Caco-2 (cell line): ENCODE measurements at regions not wholly inside any gene's neighbourhood (a gene's known extent, or its start where the extent isn't known, plus 50 kb on each side); places are given as distances from the start of the nearest gene placed in this dataset.

Source experiments
- BruUV-seq: library from RNA; stranded (reverse); fragments of 400-500 nt; replicated peaks from 2 replicates; lab custom pipeline; 2021; lab: Mats Ljungman, UMichigan
- CTCF ChIA-PET: fragments of 300-600 bp; sonication (Branson Sonifier 250); formaldehyde crosslinking; loops from one replicate; lab custom pipeline; 2022; ENCODE audit warnings: antibody characterized with exemption; lab: Charles Lee
- POLR2A ChIA-PET: fragments of 300-600 bp; sonication (Branson Sonifier 250); formaldehyde crosslinking; loops from one replicate; lab custom pipeline; 2022; ENCODE audit warnings: antibody characterized with exemption; lab: Charles Lee
- DNase-seq, 2 experiments: peaks; one replicate each; pipeline versions ENCODE4 v3.0.0 to v3.0.0-alpha.2; 2020 to 2022
- H3K27me3 ChIP-seq: replicated peaks from 2 replicates; pipeline ENCODE4 v1.6.0; 2011; ENCODE audit warnings: low read length; ENCODE audit not compliant: control insufficient read depth, insufficient read depth
- H3K36me3 ChIP-seq: 2 replicates; pipeline ENCODE4 v1.5.1; 2011; ENCODE audit warnings: low read length; ENCODE audit not compliant: control insufficient read depth, insufficient read depth
- H3K4me1 ChIP-seq: fragments of 250-450 bp; sonication (Bioruptor Pico); 2 replicates; pipeline ENCODE4 v1.5.1; 2020; ENCODE audit warnings: mild to moderate bottlenecking
- H3K4me3 ChIP-seq: 2 replicates; pipeline ENCODE4 v1.5.1; 2011; ENCODE audit warnings: low read depth, mild to moderate bottlenecking, control low read depth, low read length
- H3K9me3 ChIP-seq: fragments of 250-450 bp; sonication (Bioruptor Pico); 2 replicates; pipeline ENCODE4 v1.5.1; 2020; ENCODE audit warnings: mild to moderate bottlenecking, moderate library complexity
- H3K27ac Mint-ChIP-seq: one replicate; pipeline ENCODE4 v1.8.0; 2022; ENCODE audit warnings: mixed read lengths; ENCODE audit not compliant: unreplicated experiment
- H3K27me3 Mint-ChIP-seq: one replicate; pipeline ENCODE4 v1.8.0; 2022; ENCODE audit warnings: mixed read lengths; ENCODE audit not compliant: insufficient read depth, unreplicated experiment
- H3K36me3 Mint-ChIP-seq: one replicate; pipeline ENCODE4 v1.8.0; 2022; ENCODE audit warnings: mild to moderate bottlenecking, mixed read lengths; ENCODE audit not compliant: insufficient read depth, unreplicated experiment
- H3K4me1 Mint-ChIP-seq: one replicate; pipeline ENCODE4 v1.8.0; 2022; ENCODE audit warnings: low read depth, mixed read lengths; ENCODE audit not compliant: unreplicated experiment
- H3K4me3 Mint-ChIP-seq: one replicate; pipeline ENCODE4 v1.8.0; 2022; ENCODE audit warnings: mild to moderate bottlenecking, moderate library complexity, mixed read lengths; ENCODE audit not compliant: unreplicated experiment
- H3K9me3 Mint-ChIP-seq: one replicate; pipeline ENCODE4 v1.8.0; 2022; ENCODE audit warnings: mixed read lengths; ENCODE audit not compliant: unreplicated experiment
- CTCF ChIP-seq, 2 experiments: fragments of 200-600 bp in 1 of 2; IDR thresholded peaks; 1 replicate in 1 of 2; 2 replicates in 1 of 2; pipeline versions ENCODE4 v1.5.1 to v1.8.0; 2011 to 2022; ENCODE audit warnings: antibody characterized with exemption in 1 of 2, control low read depth in 1 of 2, inconsistent platforms in 1 of 2, low read depth in 1 of 2, low read length in 1 of 2, mild to moderate bottlenecking in 1 of 2, moderate library complexity in 1 of 2; ENCODE audit not compliant: insufficient read depth in 1 of 2, severe bottlenecking in 1 of 2, unreplicated experiment in 1 of 2
- intact Hi-C: fragments of 100-400 bp; cut with micrococcal nuclease; formaldehyde crosslinking; loops from one replicate; pipeline ENCODE4 v1.10.0; 2022; ENCODE audit not compliant: unreplicated experiment

GRCh38 chr5:82561797-82562196 is 283.6 kb upstream of the RPS23 start:
- H3K4me1 ChIP-seq = no peaks in the 10 kb centered on the region
- CTCF ChIA-PET = no interaction called here
- Mint-ChIP-seq H3K36me3 (no peaks in the 10 kb centered on the region), H3K27me3 (no peaks in the 10 kb centered on the region), H3K27ac (no peak overlapping the region), H3K9me3 (no peaks in the 10 kb centered on the region), H3K4me1 (no peaks in the 10 kb centered on the region), H3K4me3 (no peak overlapping the region)
- no peak for TF ChIP-seq CTCF (IDR thresholded peaks at IDR 0.05; ENCODE audit: insufficient read depth in 1 of 2, low read depth in 1 of 2, low read length in 1 of 2, severe bottlenecking in 1 of 2, unreplicated experiment in 1 of 2)
- POLR2A ChIA-PET = no interaction called here
- no peak for DNase-seq
- no peaks in the 10 kb centered on the region for H3K36me3 ChIP-seq
- no TSS peak for BruUV-seq
- no peak overlapping the region for H3K4me3 ChIP-seq
- no peaks in the 10 kb centered on the region for H3K27me3 ChIP-seq
- intact Hi-C loops = no loop called here
- peaks cover 5% of the 10 kb centered on the region; the same call in 1 of the 2 replicates for H3K9me3 ChIP-seq

GRCh38 chr5:82560969-82561368 is 282.8 kb upstream of the RPS23 start:
- no peaks in the 10 kb centered on the region for H3K4me1 ChIP-seq
- ChIA-PET CTCF (no interaction called here), POLR2A (no interaction called here)
- Mint-ChIP-seq H3K27ac (no peak overlapping the region), H3K4me1 (no peaks in the 10 kb centered on the region), H3K36me3 (no peaks in the 10 kb centered on the region), H3K9me3 (no peaks in the 10 kb centered on the region), H3K4me3 (no peak overlapping the region), H3K27me3 (no peaks in the 10 kb centered on the region)
- H3K36me3 ChIP-seq = no peaks in the 10 kb centered on the region
- intact Hi-C loops = no loop called here
- no peaks in the 10 kb centered on the region for H3K27me3 ChIP-seq
- DNase-seq = no peak
- no TSS peak for BruUV-seq
- no peak overlapping the region for H3K4me3 ChIP-seq
- H3K9me3 ChIP-seq = peaks cover 5% of the 10 kb centered on the region; the same call in 1 of the 2 replicates
- TF ChIP-seq CTCF (IDR thresholded peaks at IDR 0.05; ENCODE audit: insufficient read depth in 1 of 2, low read depth in 1 of 2, low read length in 1 of 2, severe bottlenecking in 1 of 2, unreplicated experiment in 1 of 2) = no peak

- no peak for DNase-seq
- TF ChIP-seq CTCF (IDR thresholded peaks at IDR 0.05; ENCODE audit: insufficient read depth in 1 of 2, low read depth in 1 of 2, low read length in 1 of 2, severe bottlenecking in 1 of 2, unreplicated experiment in 1 of 2) = no peak
- H3K27me3 ChIP-seq = no peaks in the 10 kb centered on the region
- POLR2A ChIA-PET = interaction anchor here (0.5 kb wide), 1 partner anchor 483 kb away, joined by 3 read pairs; no protein-coding TSS in a partner anchor
- Mint-ChIP-seq H3K9me3 (no peaks in the 10 kb centered on the region), H3K27me3 (no peaks in the 10 kb centered on the region), H3K27ac (no peak overlapping the region), H3K36me3 (no peaks in the 10 kb centered on the region), H3K4me1 (no peaks in the 10 kb centered on the region), H3K4me3 (no peak overlapping the region)
- no peak overlapping the region for H3K4me3 ChIP-seq
- no peaks in the 10 kb centered on the region for H3K36me3 ChIP-seq
- no TSS peak for BruUV-seq
- CTCF ChIA-PET = no interaction called here
- no peaks in the 10 kb centered on the region for H3K4me1 ChIP-seq
- H3K9me3 ChIP-seq = peaks cover 5% of the 10 kb centered on the region; the same call in 1 of the 2 replicates
- intact Hi-C loops = no loop called here
These were observed 282.4 kb upstream of the RPS23 start for GRCh38 chr5:82560561-82560960.
